IPS-15b (cell line): ENCODE measurements at regions not wholly inside any gene's neighbourhood (a gene's known extent, or its start where the extent isn't known, plus 50 kb on each side); places are given as distances from the start of the nearest gene placed in this dataset.
"Not testable (repeated sequence)": the region's sequence is repeated elsewhere in the genome, so short reads cannot be mapped to it uniquely, and the experiment has no call there.

Experiments used
- H3K27me3 ChIP-seq: one replicate; pipeline ENCODE4 v1.6.1; 2013; ENCODE audit warnings: low read length; ENCODE audit not compliant: control insufficient read depth, insufficient read depth
- H3K36me3 ChIP-seq: one replicate; pipeline ENCODE4 v1.6.1; 2013; ENCODE audit warnings: low read length; ENCODE audit not compliant: control insufficient read depth, insufficient read depth
- H3K4me1 ChIP-seq: one replicate; pipeline ENCODE4 v1.6.1; 2013; ENCODE audit warnings: mild to moderate bottlenecking, low read length; ENCODE audit not compliant: control insufficient read depth, insufficient read depth
- H3K4me3 ChIP-seq: one replicate; pipeline ENCODE4 v1.5.1; 2013; ENCODE audit warnings: low read depth, low read length
- H3K9ac ChIP-seq: one replicate; pipeline ENCODE4 v1.6.1; 2013; ENCODE audit warnings: low read depth, mild to moderate bottlenecking, low read length
- H3K9me3 ChIP-seq: one replicate; pipeline ENCODE4 v1.6.1; 2013; ENCODE audit warnings: mild to moderate bottlenecking, low read length; ENCODE audit not compliant: control insufficient read depth, insufficient read depth

DNA sequence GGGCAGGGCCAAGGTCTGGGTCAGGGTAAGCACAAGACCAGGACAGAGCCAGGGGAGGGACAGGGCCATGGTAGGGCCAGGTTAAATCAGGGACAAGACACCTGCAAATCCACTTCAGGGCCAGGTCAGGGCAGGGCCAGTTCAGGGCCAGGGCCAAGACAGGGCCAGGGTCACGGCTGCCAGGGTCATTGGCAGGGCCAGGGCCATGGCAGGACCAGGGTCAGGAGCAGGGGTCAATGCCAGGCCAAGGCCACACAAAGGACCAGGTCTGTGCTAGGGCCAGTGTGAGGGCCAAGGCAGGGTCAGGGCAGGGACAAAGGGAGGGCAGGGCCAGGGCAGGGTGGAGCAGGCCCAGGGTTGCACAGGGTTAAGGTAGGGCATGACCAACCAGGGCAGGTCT is 399.2 kb downstream of the GOLGA6L6 start:
- not testable (repeated sequence) for H3K27me3 ChIP-seq, H3K9ac ChIP-seq, H3K4me3 ChIP-seq, H3K4me1 ChIP-seq, H3K36me3 ChIP-seq, H3K9me3 ChIP-seq

DNA sequence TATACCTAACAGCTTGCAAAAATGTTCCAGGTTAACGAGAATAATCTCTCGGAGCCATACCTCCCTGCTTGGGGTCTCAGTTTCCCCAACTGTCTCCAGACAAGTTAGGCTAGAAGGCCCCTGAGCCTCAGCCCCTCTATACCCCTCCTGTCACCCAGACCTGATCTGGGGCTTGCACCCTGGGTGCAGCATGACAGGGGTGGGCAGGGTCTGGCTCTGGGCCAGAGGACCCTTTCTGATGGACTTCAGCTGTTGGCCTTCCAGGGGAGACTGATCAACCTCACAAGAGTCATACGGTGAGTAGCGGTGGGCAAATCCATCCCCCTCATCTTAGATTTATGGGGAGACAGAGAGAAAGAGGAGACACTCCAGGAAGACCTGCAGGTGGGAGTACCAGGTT is 416.9 kb downstream of the GOLGA6L6 start:
- H3K27me3 ChIP-seq, H3K9ac ChIP-seq, H3K4me1 ChIP-seq, H3K9me3 ChIP-seq, H3K4me3 ChIP-seq, H3K36me3 ChIP-seq: not testable (repeated sequence)

DNA sequence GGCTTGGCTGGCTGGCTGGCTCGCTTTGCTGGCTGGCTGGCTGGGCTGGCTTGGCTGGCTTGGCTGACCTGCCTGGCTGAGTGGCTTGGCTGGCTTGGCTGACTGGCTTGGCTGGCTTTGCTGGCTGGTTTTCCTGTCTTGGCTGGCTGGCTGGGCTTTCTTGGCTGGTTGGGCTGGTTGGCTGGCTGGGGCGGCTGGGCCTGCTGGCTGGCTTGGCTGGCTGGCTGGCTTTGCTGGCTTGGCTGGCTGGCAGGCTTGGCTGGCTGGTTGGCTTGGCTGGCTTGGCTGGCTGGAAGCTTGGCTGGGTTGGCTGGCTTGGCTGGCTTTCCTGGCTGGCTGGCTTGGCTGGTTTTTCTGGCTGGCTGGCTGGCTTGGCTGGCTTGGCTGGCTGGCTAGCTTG is 435.6 kb downstream of the GOLGA6L6 start:
- Histone ChIP-seq H3K9me3 (no peaks in the 10 kb centered on the region), H3K4me3 (no peak overlapping the region), H3K4me1 (no peaks in the 10 kb centered on the region), H3K36me3 (no peaks in the 10 kb centered on the region), H3K9ac (no peak overlapping the region), H3K27me3 (no peaks in the 10 kb centered on the region)

DNA sequence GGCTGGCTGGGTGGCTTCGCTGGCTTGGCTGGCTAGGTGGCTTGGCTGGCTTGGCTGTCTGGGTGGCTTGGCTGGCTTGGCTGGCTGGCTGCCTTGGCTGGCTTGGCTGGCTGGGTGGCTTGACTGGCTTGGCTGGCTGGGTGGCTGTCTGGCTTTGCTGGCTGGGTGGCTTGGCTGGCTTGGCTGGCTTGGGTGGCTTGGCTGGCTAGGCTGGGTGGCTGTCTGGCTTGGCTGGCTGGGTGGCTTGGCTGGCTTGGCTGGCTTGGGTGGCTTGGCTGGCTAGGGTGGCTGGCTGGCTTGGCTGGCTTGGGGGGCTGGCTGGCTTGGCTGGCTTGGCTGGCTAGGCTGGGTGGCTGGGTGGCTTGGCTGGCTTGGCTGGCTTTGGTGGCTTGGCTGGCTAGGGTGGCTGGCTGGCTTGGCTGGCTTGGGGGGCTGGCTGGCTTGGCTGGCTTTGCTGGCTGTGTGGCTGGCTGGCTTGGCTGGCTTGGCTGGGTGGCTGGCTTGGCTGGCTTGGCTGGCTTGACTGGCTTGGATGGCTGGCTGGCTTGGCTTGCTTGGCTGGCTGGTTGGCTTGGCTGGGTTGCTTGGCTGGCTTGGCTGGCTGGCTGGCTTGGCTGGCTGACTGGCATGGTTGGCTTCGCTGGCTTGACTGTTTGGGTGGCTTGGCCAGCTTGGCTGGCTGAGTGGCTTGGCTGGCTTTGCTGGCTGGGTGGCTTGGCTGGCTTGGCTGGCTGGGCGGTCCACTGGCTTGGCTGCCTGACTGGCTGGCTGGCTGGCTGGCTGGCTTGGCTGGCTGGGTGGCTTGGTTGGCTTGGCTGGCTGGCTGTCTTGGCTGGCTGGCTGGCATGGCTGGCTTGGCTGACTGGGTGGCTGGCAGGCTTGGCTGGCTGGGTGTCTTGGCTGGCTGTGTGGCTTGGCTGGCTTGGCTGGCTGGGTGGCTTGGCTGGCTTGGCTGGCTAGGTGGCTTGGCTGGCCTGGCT is 436.3 kb downstream of the GOLGA6L6 start:
- not testable (repeated sequence) for H3K36me3 ChIP-seq, H3K4me1 ChIP-seq, H3K4me3 ChIP-seq, H3K9me3 ChIP-seq, H3K27me3 ChIP-seq, H3K9ac ChIP-seq

DNA sequence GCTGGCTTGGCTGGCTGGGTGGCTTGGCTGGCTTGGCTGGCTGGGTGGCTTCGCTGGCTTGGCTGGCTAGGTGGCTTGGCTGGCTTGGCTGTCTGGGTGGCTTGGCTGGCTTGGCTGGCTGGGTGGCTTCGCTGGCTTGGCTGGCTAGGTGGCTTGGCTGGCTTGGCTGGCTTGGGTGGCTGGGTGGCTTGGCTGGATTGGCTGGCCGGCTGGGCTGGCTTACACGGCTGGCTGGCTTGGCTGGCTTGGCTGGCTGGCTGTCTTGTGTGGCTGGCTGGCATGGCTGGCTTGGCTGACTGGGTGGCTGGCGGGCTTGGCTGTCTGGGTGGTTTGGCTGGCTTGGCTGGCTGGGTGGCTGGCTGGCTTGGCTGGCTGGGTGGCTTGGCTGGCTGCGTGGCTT is 437.0 kb downstream of the GOLGA6L6 start:
- H3K27me3 ChIP-seq, H3K9ac ChIP-seq, H3K4me1 ChIP-seq, H3K36me3 ChIP-seq, H3K9me3 ChIP-seq, H3K4me3 ChIP-seq: not testable (repeated sequence)

DNA sequence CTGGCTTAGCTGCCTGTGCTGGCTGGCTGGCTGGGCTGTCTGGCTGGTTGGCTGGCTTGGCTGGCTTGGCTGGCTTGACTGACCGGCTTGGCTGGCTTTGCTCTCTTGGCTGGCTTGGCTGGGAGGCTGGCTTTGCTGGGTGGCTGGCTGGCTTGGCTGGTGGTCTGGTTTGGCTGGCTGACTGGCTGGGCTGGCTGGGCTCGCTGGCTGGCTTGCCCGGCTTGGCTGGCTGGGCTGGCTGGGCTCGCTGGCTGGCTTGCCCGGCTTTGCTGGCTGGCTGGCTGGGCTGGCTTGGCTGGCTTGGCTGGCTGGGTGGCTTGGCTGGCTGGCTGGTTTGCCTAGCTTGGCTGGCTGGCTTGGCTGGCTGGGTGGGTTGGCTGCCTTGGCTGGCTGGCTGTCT is 438.7 kb downstream of the GOLGA6L6 start:
- not testable (repeated sequence) for H3K27me3 ChIP-seq, H3K4me1 ChIP-seq, H3K4me3 ChIP-seq, H3K9ac ChIP-seq, H3K9me3 ChIP-seq, H3K36me3 ChIP-seq

DNA sequence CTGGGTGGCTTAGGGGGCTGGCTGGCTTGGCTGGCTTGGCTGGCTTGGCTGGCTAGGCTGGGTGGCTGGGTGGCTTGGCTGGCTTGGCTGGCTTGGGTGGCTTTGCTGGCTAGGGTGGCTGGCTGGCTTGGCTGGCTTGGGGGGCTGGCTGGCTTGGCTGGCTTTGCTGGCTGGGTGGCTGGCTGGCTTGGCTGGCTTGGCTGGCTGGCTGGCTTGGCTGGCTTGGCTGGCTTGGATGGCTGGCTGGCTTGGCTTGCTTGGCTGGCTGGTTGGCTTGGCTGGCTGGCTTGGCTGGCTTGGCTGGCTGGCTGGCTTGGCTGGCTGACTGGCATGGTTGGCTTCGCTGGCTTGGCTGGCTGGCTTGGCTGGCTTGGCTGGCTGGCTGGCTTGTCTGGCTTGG is 439.4 kb downstream of the GOLGA6L6 start:
- H3K4me1 ChIP-seq, H3K4me3 ChIP-seq, H3K36me3 ChIP-seq, H3K27me3 ChIP-seq, H3K9ac ChIP-seq, H3K9me3 ChIP-seq: not testable (repeated sequence)

DNA sequence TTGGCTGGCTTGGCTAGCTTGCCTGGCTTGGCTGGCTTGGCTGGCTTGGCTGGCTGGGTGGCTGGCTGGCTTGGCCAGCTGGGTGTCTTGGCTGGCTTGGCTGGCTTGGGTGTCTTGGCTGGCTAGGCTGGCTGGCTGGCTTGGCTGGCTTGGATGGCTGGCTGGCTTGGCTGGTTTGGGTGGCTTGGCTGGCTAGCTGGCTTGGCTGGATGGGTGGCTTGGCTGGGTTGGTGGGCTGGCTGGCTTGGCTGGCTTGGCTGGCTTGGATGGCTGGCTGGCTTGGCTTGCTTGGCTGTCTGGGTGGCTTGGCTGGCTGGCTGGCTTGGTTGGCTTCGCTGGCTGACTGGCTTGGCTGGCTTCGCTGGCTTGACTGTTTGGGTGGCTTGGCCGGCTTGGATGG is 440.3 kb downstream of the GOLGA6L6 start:
- not testable (repeated sequence) for H3K27me3 ChIP-seq, H3K36me3 ChIP-seq, H3K9me3 ChIP-seq, H3K9ac ChIP-seq, H3K4me1 ChIP-seq, H3K4me3 ChIP-seq

DNA sequence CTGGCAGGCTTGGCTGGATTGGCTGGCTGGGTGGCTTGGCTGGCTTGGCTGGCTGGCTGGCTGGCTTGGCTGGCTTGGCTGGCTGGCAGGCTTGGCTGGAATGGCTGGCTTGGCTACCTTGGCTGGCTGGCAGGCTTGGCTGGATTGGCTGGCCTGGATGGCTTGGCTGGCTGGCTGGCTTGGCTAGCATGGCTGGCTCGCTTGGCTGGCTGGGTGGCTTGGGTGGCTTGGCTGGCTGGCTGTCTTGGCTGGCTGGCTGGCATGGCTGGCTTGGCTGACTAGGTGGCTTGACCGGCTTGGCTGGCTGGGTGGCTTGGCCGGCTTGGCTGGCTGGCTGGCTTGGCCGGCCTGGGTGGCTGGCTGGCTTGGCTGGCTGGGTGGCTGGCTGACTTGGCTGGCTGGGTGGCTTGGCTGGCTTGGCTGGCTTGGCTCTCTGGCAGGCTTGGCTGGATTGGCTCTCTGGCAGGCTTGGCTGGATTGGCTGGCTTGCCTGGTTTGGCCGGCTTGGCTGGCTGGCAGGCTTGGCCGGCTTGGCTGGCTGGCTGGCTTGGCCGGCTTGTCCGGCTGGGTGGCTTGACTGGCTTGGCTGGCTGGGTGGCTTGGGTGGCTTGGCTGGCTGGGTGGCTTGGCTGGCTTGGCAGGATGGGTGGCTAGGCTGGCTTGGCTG is 440.9 kb downstream of the GOLGA6L6 start:
- not testable (repeated sequence) for H3K4me1 ChIP-seq, H3K9ac ChIP-seq, H3K4me3 ChIP-seq, H3K9me3 ChIP-seq, H3K27me3 ChIP-seq, H3K36me3 ChIP-seq

DNA sequence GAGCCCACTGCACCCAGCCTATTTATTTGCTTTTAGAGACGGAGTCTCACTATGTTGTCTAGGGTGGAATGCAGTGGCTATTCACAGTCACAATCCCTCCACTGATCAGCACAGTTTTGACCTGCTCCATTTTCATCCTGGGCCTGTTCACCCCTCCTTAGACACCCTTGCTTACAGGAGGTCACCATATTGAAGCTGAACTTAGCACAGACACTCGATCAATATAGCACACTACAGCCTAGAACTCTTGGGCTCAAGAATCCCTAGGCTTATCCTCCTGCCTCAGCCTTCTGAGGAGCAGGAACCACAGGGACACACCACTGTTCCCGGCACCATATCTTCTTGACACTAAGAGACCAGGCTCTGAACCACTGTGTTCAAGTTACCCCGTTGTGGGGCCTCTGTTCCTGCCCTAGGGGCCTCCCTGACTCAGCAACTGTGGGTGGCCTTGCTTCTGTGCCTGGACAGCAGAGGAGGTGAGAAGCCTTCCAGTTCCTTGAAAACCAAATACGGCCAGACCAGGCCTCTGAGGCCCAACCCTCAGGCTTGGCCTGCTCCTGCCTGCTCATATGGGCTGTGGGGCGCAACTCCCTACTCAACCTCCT is 445.8 kb downstream of the GOLGA6L6 start:
- H3K9ac ChIP-seq, H3K27me3 ChIP-seq, H3K9me3 ChIP-seq, H3K4me3 ChIP-seq, H3K36me3 ChIP-seq, H3K4me1 ChIP-seq: not testable (repeated sequence)

DNA sequence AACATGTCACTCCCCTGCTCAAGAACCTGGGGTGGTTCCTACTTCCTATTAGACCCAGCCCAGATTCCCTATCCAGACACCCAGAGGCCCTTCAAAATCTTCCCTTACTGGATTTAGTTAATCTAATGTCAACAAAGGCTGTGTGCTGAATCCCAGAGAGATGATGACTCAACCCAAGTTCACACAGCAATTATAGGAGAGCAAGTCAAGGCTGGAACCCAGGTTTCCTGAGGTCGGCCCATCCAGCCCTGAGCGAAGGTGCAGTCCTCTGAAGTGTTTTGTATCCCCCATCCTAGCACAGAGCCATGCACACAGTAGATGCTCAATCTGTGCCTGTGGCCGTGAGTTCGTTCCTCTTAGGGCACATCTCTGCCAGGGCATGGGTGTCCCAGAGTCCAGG is 452.1 kb downstream of the GOLGA6L6 start:
- H3K36me3 ChIP-seq, H3K9me3 ChIP-seq, H3K4me3 ChIP-seq, H3K27me3 ChIP-seq, H3K9ac ChIP-seq, H3K4me1 ChIP-seq: not testable (repeated sequence)

DNA sequence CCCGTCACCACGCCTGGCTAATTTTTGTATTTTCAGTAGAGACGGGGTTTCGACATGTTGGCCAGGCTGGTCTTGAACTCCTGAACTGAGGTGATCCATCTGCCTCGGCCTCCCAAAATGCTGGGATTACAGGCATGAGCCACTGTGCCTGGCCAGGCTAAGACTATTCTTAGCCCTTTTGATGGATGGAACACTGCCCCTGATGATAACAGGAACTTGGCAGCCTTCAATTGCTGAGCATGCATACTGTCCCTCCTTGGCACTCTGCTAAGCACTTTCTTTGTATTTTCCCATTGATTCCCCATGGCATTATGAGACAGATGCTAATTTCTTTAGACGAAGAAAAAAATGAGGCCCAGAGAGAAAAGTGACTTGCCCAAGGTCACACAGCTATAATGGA is 457.6 kb downstream of the GOLGA6L6 start:
- H3K4me1 ChIP-seq, H3K9me3 ChIP-seq, H3K9ac ChIP-seq, H3K36me3 ChIP-seq, H3K27me3 ChIP-seq, H3K4me3 ChIP-seq: not testable (repeated sequence)
